ENCODE measurements at regions not wholly inside any gene's neighbourhood (a gene's known extent, or its start where the extent isn't known, plus 50 kb on each side); places are given as distances from the start of the nearest gene placed in this dataset.

GRCh38 chr21:36532769-36533467, 53.0 kb upstream of the CLDN14 start:
- intact Hi-C loops (cut with micrococcal nuclease) = no loop called here

GRCh38 chr21:36533468-36533848, 53.5 kb upstream of the CLDN14 start:
- intact Hi-C loops (cut with micrococcal nuclease) = no loop called here

- intact Hi-C loops (cut with micrococcal nuclease) = no loop called here
Measured at GRCh38 chr21:36534656-36535055, 54.7 kb upstream of the CLDN14 start.

DNA sequence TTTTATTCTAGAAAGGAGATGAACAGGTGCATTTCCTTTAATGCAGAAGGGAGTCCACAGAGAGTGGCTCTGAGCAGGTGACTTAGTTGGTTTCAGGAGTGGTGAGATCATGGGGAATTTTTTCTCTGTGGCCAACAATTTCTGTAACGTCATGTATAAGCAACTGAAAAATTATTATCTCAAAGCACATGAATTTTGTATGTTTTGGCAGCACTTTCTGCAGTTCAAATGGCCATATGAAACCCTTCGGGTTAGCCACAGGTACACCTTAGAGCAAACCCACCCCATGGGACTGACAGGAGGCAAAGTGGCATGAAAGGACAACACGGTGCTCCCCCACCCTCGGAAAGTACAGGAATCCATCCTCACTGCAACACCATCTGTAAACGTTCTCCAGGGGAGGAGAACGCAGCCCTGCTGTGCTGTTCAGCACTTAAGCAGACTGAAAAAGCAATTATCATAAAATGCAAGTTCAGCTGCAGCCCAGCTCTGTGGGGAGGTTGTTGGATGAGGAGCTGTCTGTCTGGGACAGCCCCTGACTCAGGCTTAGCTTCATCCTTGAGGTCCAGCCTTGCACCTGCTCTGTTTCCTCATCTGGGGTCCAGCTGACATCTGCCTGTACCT, 55.8 kb upstream of the CLDN14 start:
- intact Hi-C loops (cut with micrococcal nuclease) = no loop called here

- intact Hi-C loops (cut with micrococcal nuclease) = no loop called here
Measured at GRCh38 chr21:36538761-36539160, 58.8 kb upstream of the CLDN14 start.

- intact Hi-C loops (cut with micrococcal nuclease) = no loop called here
Measured at GRCh38 chr21:36539434-36540150, 59.7 kb upstream of the CLDN14 start.

DNA sequence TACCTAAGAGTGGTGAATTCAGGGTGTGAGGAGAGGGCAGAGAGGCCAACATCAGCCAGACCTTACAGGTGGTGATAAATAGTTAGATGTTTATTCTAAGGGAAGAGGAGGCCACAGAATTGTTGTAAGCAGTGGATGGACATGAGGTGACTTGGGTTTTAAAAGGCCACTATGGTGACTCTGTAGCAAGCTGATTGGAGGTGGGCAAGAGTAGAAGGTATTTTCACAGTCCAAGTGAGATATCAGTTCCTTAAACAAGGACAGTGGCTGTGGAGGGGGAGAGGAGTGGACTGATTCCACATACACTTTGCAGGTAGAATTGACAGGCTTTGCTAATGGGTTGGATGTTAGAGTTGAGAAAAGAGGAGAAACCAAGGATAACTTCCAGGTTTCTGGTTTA, 60.8 kb upstream of the CLDN14 start:
- intact Hi-C loops (cut with micrococcal nuclease) = no loop called here

DNA sequence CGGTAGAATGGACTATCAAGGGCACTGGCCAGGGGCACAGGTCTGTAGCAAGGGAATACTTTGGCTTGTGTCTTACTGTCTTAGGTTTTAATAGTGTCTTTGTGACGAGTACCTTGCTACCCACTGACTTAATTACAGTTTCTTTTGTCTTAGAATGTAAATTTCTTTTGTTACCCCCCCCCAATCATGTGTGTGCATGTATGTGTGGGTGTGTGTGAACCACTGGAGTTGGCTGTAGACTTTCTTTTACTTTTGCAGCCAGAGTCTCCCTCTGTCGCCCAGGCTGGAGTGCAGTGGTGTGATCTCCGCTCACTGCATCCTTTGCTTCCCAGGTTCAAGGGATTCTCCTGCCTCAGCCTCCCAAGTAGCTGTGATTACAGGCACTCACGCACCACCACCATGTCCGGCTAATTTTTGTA, 61.8 kb upstream of the CLDN14 start:
- intact Hi-C loops (cut with micrococcal nuclease) = no loop called here

- intact Hi-C loops (cut with micrococcal nuclease) = no loop called here
Measured at GRCh38 chr21:36542312-36543101, 62.6 kb upstream of the CLDN14 start.

DNA sequence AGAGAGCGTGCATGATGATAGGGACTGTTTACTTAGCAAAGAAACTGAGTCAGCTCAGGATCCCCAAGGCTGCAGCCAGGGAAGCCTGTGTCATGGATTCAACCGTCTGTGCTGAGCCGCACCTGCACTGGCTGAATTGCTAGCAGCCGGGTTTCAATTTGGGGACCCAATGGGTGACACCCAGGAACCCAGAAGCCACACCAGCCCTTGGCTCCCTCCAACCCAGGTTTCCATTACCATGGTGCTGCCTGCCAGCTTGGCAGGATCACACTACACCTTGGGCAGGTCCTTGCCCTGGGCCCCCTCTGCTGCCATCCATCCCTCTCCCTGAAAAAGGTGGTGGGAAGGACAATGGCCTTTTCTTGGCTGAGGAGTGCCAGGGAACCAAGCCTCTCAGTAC, 64.0 kb upstream of the CLDN14 start:
- intact Hi-C loops (cut with micrococcal nuclease) = no loop called here

GRCh38 chr21:36544545-36544944, 64.6 kb upstream of the CLDN14 start:
- intact Hi-C loops (cut with micrococcal nuclease) = no loop called here

GRCh38 chr21:36545776-36546511, 66.0 kb upstream of the CLDN14 start:
- intact Hi-C loops (cut with micrococcal nuclease) = no loop called here

DNA sequence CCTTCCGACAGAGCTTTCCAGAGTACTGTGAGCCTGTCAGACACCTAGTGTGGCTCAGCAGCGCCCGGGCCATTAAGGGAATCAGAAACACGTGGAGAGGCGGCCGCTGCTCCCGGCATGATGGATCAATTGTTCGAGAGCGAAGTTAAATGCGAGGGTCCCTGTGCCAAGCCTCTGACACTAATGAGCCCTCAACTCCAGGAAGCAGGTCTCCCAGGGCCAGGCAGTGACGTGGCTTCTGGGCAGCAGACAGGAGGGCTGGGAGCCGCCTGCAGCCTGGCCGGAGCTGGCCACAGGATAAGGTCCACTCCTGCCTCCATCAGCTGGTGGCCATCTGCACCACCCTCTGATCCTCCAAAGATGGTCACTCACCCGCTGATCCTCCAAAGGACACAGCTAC, 67.5 kb upstream of the CLDN14 start:
- intact Hi-C loops (cut with micrococcal nuclease) = no loop called here

GRCh38 chr21:36548866-36549265, 68.9 kb upstream of the CLDN14 start:
- intact Hi-C loops (cut with micrococcal nuclease) = no loop called here

DNA sequence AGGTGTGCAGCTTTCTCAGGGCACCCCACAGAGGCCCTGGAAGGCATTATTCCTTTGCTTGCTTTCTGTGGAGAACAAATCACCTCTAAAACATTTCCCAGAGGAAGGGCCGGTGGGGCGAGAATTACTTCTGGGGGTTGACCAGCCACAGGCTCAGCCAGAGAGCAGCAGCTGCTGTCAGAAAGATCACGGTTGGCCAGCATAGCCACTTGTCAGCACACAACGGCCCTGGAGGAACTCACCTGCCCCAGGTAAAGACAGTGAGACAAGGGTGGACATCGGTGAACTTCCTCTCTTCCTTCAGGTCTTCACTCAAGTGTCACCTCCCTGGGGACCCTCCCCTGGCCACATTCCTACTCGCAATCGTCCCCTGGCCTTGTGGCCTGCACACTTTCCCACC, 69.5 kb upstream of the CLDN14 start:
- intact Hi-C loops (cut with micrococcal nuclease) = no loop called here

DNA sequence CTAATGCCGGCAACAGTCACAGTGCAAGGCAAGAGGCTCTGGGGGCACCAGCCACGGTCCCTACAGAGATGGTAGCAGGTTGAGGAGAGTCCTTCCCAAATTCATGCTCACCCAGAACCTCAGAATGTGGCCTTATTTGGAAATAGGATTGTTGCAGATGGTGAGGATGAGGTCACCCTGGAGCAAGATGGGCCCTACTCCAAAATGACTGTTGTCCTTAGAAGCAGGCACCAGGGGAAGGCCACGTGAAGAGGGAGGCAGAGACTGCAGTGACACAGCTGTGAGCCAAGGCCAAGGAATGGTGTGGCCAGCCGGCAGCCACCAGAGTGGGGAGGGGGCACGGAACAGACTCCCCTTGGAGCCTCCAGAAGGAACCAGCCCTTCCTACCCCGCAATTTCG, 70.8 kb upstream of the CLDN14 start:
- intact Hi-C loops (cut with micrococcal nuclease) = no loop called here

- intact Hi-C loops (cut with micrococcal nuclease) = no loop called here
Measured at GRCh38 chr21:36551321-36551720, 71.4 kb upstream of the CLDN14 start.

DNA sequence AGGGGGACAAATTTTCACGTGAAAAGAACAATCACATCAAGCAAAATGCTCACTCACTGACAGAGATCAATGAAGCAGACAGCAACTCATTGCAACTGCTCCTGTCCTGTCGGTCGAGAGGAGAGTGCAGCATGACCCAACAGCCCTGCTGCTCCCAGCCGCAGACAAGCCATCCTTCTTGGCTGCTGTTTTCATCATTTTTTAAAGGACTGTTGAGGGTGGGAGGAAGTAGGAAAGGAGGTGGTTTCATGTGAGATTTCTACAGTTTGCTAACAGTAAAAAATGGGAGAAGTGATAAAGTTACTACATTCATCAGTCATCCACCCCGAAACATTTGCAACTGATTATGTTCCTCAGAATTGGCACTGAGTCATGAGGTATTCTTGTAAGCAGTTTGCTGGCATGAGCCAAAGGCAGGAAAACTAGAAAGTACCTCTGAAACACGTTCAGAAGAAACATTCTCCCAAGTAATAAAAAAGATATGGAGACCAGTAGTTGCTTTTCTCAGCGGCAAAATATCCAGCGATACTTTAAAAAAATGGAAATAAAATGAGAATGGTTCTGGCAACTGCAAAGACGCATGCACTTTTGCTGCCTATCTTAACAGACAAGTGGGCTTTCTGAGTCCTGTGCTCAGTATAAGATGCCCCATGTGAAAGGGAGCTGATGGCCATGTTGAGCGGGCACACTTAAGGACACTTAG, 72.0 kb upstream of the CLDN14 start:
- intact Hi-C loops (cut with micrococcal nuclease) = no loop called here

DNA sequence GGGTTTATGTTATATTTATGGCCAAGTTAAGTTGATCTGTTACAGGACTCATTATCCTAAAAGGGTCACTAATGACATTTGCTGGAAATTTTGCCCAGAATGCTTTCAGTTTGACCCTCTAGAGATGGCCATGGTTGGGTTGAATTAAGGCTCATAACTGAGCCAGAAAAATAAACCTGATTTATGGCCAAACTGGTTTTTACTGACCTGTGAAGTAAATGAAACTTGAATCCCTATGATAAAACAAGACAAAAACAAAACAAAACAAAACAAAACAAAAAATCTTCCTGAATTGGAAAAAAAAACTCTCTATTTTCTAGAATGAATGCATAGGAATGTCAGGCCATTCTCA, 72.5 kb upstream of the CLDN14 start:
- intact Hi-C loops (cut with micrococcal nuclease) = no loop called here

DNA sequence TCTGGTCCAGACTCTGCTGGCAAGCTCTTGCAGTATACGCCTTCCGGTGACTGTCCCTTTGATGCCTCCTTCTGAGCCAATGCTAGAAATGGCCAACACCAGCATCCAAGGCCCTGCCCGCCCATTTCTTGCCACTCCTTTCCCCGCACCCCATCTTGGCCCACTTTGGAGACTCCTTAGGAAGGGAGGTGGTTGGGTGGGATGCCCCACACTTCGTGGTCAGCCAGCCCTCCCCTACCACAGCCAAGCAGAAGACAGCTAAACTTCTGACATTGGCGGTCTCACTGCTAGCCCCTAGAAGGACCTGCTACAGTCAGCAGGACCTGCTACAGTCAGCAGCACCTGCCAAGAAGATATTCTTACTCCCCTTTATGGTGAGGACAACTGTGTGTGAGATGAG, 73.5 kb upstream of the CLDN14 start:
- intact Hi-C loops (cut with micrococcal nuclease) = no loop called here
